Endothelial cell of umbilical vein (primary cell): ENCODE measurements at regions not wholly inside any gene's neighbourhood (a gene's known extent, or its start where the extent isn't known, plus 50 kb on each side); places are given as distances from the start of the nearest gene placed in this dataset.
"Not testable (repeated sequence)": the region's sequence is repeated elsewhere in the genome, so short reads cannot be mapped to it uniquely, and the experiment has no call there.

Experiments used
- BruUV-seq: library from RNA; stranded (reverse); fragments of 400-500 nt; replicated peaks from 2 replicates; lab custom pipeline; 2021; lab: Mats Ljungman, UMichigan
- CTCF ChIA-PET: fragments of 300-600, 350-600 bp; sonication (Branson Sonifier 250); formaldehyde crosslinking; loops from one replicate; lab custom pipeline; 2021; ENCODE audit warnings: antibody characterized with exemption, inconsistent platforms; lab: Charles Lee
- POLR2A ChIA-PET: fragments of 300-600, 350-600 bp; sonication (Branson Sonifier 250); formaldehyde crosslinking; loops from one replicate; lab custom pipeline; 2021; ENCODE audit warnings: antibody characterized with exemption, inconsistent platforms; lab: Charles Lee
- DNase-seq: peaks from one replicate; pipeline ENCODE4 v3.0.0-alpha.2; 2011; ENCODE audit warnings: low read depth, low spot score
- FAIRE-seq: peaks from 2 replicates; lab custom pipeline; 2011; peaks lifted over from hg19 to GRCh38; lab: Jason Lieb, UNC
- H2AFZ ChIP-seq: 2 replicates; pipeline ENCODE4 v1.6.0; 2012; ENCODE audit warnings: low read depth, low read length, control low read depth, inconsistent platforms
- H3K27ac ChIP-seq: 2 replicates; pipeline ENCODE4 v1.5.1; 2011; ENCODE audit warnings: low read depth, mild to moderate bottlenecking, control low read depth, low read length, moderate library complexity; ENCODE audit not compliant: insufficient read depth
- H3K27me3 ChIP-seq, 2 experiments: 2 replicates each; pipeline versions ENCODE4 v1.6.0 to v1.6.1; 2011; ENCODE audit warnings: low read length in 2 of 2, mixed read lengths in 1 of 2; ENCODE audit not compliant: control insufficient read depth in 2 of 2, insufficient read depth in 2 of 2
- H3K36me3 ChIP-seq, 2 experiments: 2 replicates in 1 of 2; 3 replicates in 1 of 2; pipeline ENCODE4 v1.5.1; 2011; ENCODE audit warnings: low read length in 2 of 2, mild to moderate bottlenecking in 1 of 2, moderate library complexity in 1 of 2; ENCODE audit not compliant: control insufficient read depth in 2 of 2, insufficient read depth in 2 of 2; ENCODE audit errors: extremely low read depth in 1 of 2
- H3K4me1 ChIP-seq: 3 replicates; pipeline ENCODE4 v1.5.1; 2011; ENCODE audit warnings: mild to moderate bottlenecking, low read length; ENCODE audit not compliant: control insufficient read depth, insufficient read depth; ENCODE audit errors: extremely low read depth
- H3K4me2 ChIP-seq: 2 replicates; pipeline ENCODE4 v1.6.1; 2011; ENCODE audit warnings: low read length, control low read depth, mixed read lengths; ENCODE audit not compliant: insufficient read depth
- H3K4me3 ChIP-seq, 3 experiments: fragments of 200-600 bp in 1 of 3; sonication (generic), shearing (Covaris generic) in 1 of 3; replicated peaks in 1 of 3; 2 replicates each; pipeline ENCODE4 v1.5.1; 2011 to 2016; ENCODE audit warnings: control low read depth in 3 of 3, low read length in 3 of 3, mild to moderate bottlenecking in 2 of 3, inconsistent platforms in 1 of 3, low read depth in 1 of 3, moderate library complexity in 1 of 3; ENCODE audit not compliant: insufficient read depth in 1 of 3
- H3K79me2 ChIP-seq: 2 replicates; pipeline ENCODE4 v1.6.0; 2012; ENCODE audit warnings: low read length, inconsistent platforms; ENCODE audit not compliant: control insufficient read depth, insufficient read depth
- H3K9ac ChIP-seq: replicated peaks from 2 replicates; pipeline ENCODE3; 2011; ENCODE audit warnings: low read length, control low read depth; ENCODE audit not compliant: insufficient read depth; ENCODE audit errors: extremely low read depth
- H3K9me1 ChIP-seq: replicated peaks from 3 replicates; pipeline ENCODE4 v1.6.0; 2011; ENCODE audit warnings: mild to moderate bottlenecking, low read length; ENCODE audit not compliant: control insufficient read depth, insufficient read depth; ENCODE audit errors: extremely low read depth
- H3K9me3 ChIP-seq: replicated peaks from 2 replicates; pipeline ENCODE4 v1.5.1; 2012; ENCODE audit warnings: low read length, inconsistent platforms; ENCODE audit not compliant: control insufficient read depth, insufficient read depth
- H4K20me1 ChIP-seq: replicated peaks from 2 replicates; pipeline ENCODE3; 2011; ENCODE audit warnings: mild to moderate bottlenecking, low read length; ENCODE audit not compliant: control insufficient read depth, insufficient read depth; ENCODE audit errors: extremely low read depth
- dilution Hi-C: fragments of 300-500 bp; cut with MboI; formaldehyde crosslinking; loops from one replicate; pipeline ENCODE4 v1.15.0; 2019; ENCODE audit warnings: low sequenced_read_pairs; ENCODE audit not compliant: extremely low pct_ligation_motif_present
- intact Hi-C: fragments of 100-400 bp; cut with micrococcal nuclease; formaldehyde crosslinking; loops from one replicate; pipeline ENCODE4 v1.10.0; 2022

- intact Hi-C loops, POLR2A ChIA-PET, H3K79me2 ChIP-seq, H3K4me2 ChIP-seq, H2AFZ ChIP-seq, H3K9me3 ChIP-seq, H3K4me3 ChIP-seq, H3K27me3 ChIP-seq, dilution Hi-C loops, H3K36me3 ChIP-seq, H3K27ac ChIP-seq, DNase-seq, H4K20me1 ChIP-seq, BruUV-seq, CTCF ChIA-PET, FAIRE-seq, H3K9ac ChIP-seq, H3K9me1 ChIP-seq, H3K4me1 ChIP-seq: not testable (repeated sequence)
These were observed 124.9 kb upstream of the AKAP13 start for GRCh38 chr15:85255502-85255901.

DNA sequence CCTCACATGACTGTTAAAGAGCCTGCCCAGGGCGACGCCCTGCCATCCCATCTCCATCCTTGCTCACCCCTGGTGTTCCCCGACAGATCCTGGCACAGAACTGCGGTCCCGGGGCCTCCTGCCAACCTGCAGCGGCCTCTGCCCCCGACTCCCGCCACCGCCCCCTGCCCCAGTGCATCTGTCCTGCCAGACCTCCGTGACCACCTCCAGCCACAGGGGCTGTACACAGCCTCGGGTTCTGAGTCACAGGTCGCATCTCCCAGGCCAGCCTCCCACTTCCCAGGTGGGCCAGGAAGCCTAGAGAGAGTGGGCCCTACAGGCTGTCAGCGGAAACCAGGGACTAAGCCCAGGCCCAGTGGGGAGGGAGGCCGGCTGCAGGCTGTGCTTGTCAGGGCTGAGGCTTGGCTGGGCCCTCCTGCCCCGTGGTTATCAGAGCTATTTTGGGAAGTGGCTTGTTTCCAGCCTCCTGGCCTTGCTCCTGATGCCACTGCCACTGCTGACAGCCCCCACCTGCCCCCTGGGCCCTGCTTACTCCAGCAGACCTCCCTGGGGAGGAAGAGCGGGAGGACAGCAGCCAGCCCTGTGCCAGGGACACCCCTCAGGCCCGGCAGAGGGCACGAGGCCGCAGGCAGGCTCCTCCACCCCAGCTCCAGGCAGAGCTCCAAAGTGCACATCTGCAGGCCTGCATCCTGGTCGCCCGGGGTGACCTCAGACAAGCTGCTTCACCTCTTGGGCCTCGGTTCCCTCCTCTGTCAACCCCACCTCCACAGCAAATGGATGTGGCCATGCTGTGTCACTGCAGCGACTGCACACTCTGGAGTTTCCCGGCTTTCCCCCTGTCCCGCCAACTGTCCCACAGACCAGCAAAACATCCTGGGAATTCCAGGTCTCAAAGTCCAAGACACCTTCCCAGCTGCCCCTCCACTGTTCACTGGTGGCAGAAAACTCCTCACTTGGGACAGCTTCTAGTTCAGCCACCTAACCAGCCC, 124.1 kb upstream of the AKAP13 start:
- H3K4me1 ChIP-seq, intact Hi-C loops, H3K4me2 ChIP-seq, H2AFZ ChIP-seq, H4K20me1 ChIP-seq, CTCF ChIA-PET, H3K36me3 ChIP-seq, POLR2A ChIA-PET, H3K9ac ChIP-seq, BruUV-seq, H3K79me2 ChIP-seq, H3K9me1 ChIP-seq, H3K27me3 ChIP-seq, FAIRE-seq, H3K9me3 ChIP-seq, dilution Hi-C loops, H3K27ac ChIP-seq, DNase-seq, H3K4me3 ChIP-seq: not testable (repeated sequence)

- H3K27ac ChIP-seq, H3K4me3 ChIP-seq, intact Hi-C loops, FAIRE-seq, H3K4me1 ChIP-seq, H3K27me3 ChIP-seq, H3K36me3 ChIP-seq, H2AFZ ChIP-seq, H3K9ac ChIP-seq, POLR2A ChIA-PET, H4K20me1 ChIP-seq, CTCF ChIA-PET, DNase-seq, H3K4me2 ChIP-seq, H3K9me1 ChIP-seq, H3K79me2 ChIP-seq, BruUV-seq, dilution Hi-C loops, H3K9me3 ChIP-seq: not testable (repeated sequence)
These were observed 122.3 kb upstream of the AKAP13 start for GRCh38 chr15:85258062-85258445.

- POLR2A ChIA-PET, dilution Hi-C loops, H3K27ac ChIP-seq, H3K4me3 ChIP-seq, intact Hi-C loops, H3K79me2 ChIP-seq, DNase-seq, H3K4me1 ChIP-seq, H3K9me3 ChIP-seq, FAIRE-seq, H3K27me3 ChIP-seq, H2AFZ ChIP-seq, H3K4me2 ChIP-seq, H3K9ac ChIP-seq, H3K9me1 ChIP-seq, H3K36me3 ChIP-seq, H4K20me1 ChIP-seq, BruUV-seq: not testable (repeated sequence)
- CTCF ChIA-PET: interaction anchor here (0.6 kb wide), 1 partner anchor 385 kb away, joined by 4 read pairs; no protein-coding TSS in a partner anchor
These were observed 121.7 kb upstream of the AKAP13 start for GRCh38 chr15:85258559-85259209.
